ENCODE measurements at regions not wholly inside any gene's neighbourhood (a gene's known extent, or its start where the extent isn't known, plus 50 kb on each side); places are given as distances from the start of the nearest gene placed in this dataset.

DNA sequence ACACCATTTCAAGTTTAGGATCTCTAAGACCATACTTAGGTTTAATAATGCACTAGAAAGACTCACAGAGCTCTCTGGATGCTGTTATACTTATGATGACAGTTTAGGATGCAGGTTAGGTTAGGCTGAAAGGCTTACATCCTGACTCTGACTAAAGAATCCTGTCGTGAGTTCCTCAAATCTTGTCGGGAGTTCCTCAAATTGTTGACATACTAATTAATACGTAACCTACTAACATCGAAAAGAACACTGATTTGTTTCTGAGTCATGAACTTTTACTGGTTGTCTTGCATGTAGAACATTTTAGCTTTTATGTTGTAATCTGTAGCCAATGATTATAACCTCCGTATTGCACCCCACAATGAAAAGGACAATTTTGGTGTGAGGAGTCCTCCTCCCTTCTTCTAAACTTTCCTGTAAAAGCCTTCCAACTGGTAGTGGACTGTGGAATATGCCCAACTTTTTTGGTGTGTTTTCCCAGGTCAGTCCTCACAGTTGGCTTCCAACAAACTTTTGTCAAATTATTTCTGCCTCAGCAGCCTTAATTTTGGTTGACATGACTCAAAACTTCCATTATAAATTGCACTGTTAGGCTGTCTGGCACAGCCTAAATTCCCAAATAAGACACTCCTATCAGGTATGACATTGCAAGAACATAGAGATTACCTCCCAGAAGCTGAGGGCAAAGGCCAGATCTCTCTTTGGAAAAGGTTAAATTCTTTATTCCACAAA is 107.9 kb upstream of the PALMD start:
- Histone ChIP-seq H3K27me3 (ENCODE audit: control insufficient read depth, insufficient read depth, low read length) (no peaks in the 10 kb centered on the region), H3K9ac (ENCODE audit: low read length in 3 of 3) (no peak overlapping the region), H3K27ac (ENCODE audit: low read depth in 2 of 2, low read length in 2 of 2) (no peak overlapping the region), H3K36me3 (ENCODE audit: control insufficient read depth in 2 of 3, insufficient read depth in 3 of 3, low read length in 3 of 3) (no peaks in the 10 kb centered on the region), H3K4me3 (ENCODE audit: low read length in 3 of 3) (no peak overlapping the region), H3K9me3 (ENCODE audit: control insufficient read depth in 2 of 3, insufficient read depth in 1 of 3, low read length in 3 of 3) (no peaks in the 10 kb centered on the region), H3K4me1 (ENCODE audit: control insufficient read depth in 2 of 3, insufficient read depth in 2 of 3, low read depth in 1 of 3, low read length in 3 of 3) (peaks cover 0 to 5% (median 0%) of the 10 kb centered on the region in 3 donors)
- intact Hi-C loops (cut with DNase I): no loop called here
- no peak for FAIRE-seq
- no peak for DNase-seq
- TF ChIP-seq CTCF (IDR thresholded peaks at IDR 0.05; ENCODE audit: borderline replicate concordance, extremely low read depth, insufficient read depth): no peak

GRCh38 chr1:99538618-99538956 is 107.3 kb upstream of the PALMD start:
- TF ChIP-seq CTCF (IDR thresholded peaks at IDR 0.05; ENCODE audit: borderline replicate concordance, extremely low read depth, insufficient read depth): no peak
- H3K9ac ChIP-seq (ENCODE audit: low read length in 3 of 3): no peak overlapping the region
- peaks cover 0 to 5% (median 0%) of the 10 kb centered on the region in 3 donors for H3K4me1 ChIP-seq (ENCODE audit: control insufficient read depth in 2 of 3, insufficient read depth in 2 of 3, low read depth in 1 of 3, low read length in 3 of 3)
- H3K36me3 ChIP-seq (ENCODE audit: control insufficient read depth in 2 of 3, insufficient read depth in 3 of 3, low read length in 3 of 3): no peaks in the 10 kb centered on the region
- intact Hi-C loops (cut with DNase I): no loop called here
- FAIRE-seq (no peak), DNase-seq (no peak)
- no peaks in the 10 kb centered on the region for H3K9me3 ChIP-seq (ENCODE audit: control insufficient read depth in 2 of 3, insufficient read depth in 1 of 3, low read length in 3 of 3)
- H3K4me3 ChIP-seq (ENCODE audit: low read length in 3 of 3): no peak overlapping the region
- H3K27ac ChIP-seq (ENCODE audit: low read depth in 2 of 2, low read length in 2 of 2): no peak overlapping the region
- no peaks in the 10 kb centered on the region for H3K27me3 ChIP-seq (ENCODE audit: control insufficient read depth, insufficient read depth, low read length)

DNA sequence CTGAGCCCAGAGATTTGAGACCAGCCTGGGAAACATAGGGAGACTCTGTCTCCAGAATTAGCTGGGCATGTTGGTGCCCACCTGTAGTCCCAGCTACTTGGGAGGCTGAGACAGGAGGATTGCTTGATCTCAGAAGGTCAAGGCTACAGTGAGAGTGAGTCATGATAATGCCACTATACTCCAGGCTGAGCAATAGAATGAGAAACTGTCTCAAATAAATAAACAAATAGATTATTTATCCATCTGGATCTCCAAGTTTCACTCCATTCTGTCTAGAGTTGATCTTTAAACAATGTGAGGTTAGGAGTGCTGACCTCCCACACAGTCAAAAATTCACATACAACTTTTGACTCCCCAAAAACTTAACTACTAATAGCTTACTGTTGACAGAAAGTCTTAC is 106.8 kb upstream of the PALMD start:
- intact Hi-C loops (cut with DNase I): no loop called here

More for the DNA sequence above, 106.8 kb upstream of the PALMD start:
- Histone ChIP-seq H3K36me3 (ENCODE audit: control insufficient read depth in 2 of 3, insufficient read depth in 3 of 3, low read length in 3 of 3) (no peaks in the 10 kb centered on the region), H3K9me3 (ENCODE audit: control insufficient read depth in 2 of 3, insufficient read depth in 1 of 3, low read length in 3 of 3) (no peaks in the 10 kb centered on the region), H3K4me3 (ENCODE audit: low read length in 3 of 3) (no peak overlapping the region), H3K9ac (ENCODE audit: low read length in 3 of 3) (no peak overlapping the region), H3K4me1 (ENCODE audit: control insufficient read depth in 2 of 3, insufficient read depth in 2 of 3, low read depth in 1 of 3, low read length in 3 of 3) (peaks cover 0 to 5% (median 0%) of the 10 kb centered on the region in 3 donors), H3K27me3 (ENCODE audit: control insufficient read depth, insufficient read depth, low read length) (no peaks in the 10 kb centered on the region), H3K27ac (ENCODE audit: low read depth in 2 of 2, low read length in 2 of 2) (no peak overlapping the region)
- no peak for TF ChIP-seq CTCF (IDR thresholded peaks at IDR 0.05; ENCODE audit: borderline replicate concordance, extremely low read depth, insufficient read depth)
- FAIRE-seq: no peak
- DNase-seq: no peak

Data from kidney (tissue), 13 donors.